Lower leg skin (tissue), 3 donors: ENCODE measurements at regions not wholly inside any gene's neighbourhood (a gene's known extent, or its start where the extent isn't known, plus 50 kb on each side); places are given as distances from the start of the nearest gene placed in this dataset.

Source experiments
- CTCF ChIP-seq, 3 donors: fragments of 450-650 bp; IDR thresholded peaks; one replicate each; pipeline ENCODE4 v1.5.1; 2016; ENCODE audit warnings: antibody characterized with exemption in 3 of 3, mild to moderate bottlenecking in 3 of 3, moderate library complexity in 2 of 3
- POLR2A ChIP-seq, 2 donors: fragments of 450-650 bp; IDR thresholded peaks; one replicate each; pipeline ENCODE4 v1.6.1; 2016 to 2017; ENCODE audit warnings: antibody characterized with exemption in 2 of 2, mild to moderate bottlenecking in 1 of 2, moderate library complexity in 1 of 2

DNA sequence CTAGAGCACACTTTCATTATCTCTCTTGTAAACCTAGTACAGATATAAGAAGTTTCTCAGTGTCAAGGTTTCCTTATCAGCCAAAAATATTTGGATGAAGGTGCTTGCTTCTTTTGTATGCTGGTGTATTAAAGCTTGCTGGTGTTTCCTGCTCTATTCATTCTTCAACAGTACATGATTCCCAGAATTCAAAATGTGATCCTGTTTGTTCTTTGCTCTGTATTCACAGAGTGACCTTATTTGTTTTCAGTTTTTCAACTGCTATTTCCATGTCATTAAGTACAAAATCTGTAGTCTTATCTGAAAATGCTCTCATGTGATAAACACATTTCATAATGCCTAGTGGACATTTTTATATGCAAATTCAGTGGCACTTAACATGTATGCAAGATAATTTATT lies 1185.8 kb downstream of the SUCLG1 start:
- TF ChIP-seq CTCF (IDR thresholded peaks at IDR 0.05) = no peak
- no peak for TF ChIP-seq POLR2A (IDR thresholded peaks at IDR 0.05)
